ENCODE measurements at regions not wholly inside any gene's neighbourhood (a gene's known extent, or its start where the extent isn't known, plus 50 kb on each side); places are given as distances from the start of the nearest gene placed in this dataset.

GRCh38 chr6:137685798-137686375 lies 181.2 kb upstream of the TNFAIP3 start:
- no peak for TF ChIP-seq TEAD4 (IDR thresholded peaks at IDR 0.05)
- TF ChIP-seq TAF1 (IDR thresholded peaks at IDR 0.05; ENCODE audit: low read depth): no peak
- TF ChIP-seq MAX (IDR thresholded peaks at IDR 0.05): no peak
- no peak for TF ChIP-seq YY1 (IDR thresholded peaks at IDR 0.05; ENCODE audit: low read depth)
- TF ChIP-seq, protein P1, sequence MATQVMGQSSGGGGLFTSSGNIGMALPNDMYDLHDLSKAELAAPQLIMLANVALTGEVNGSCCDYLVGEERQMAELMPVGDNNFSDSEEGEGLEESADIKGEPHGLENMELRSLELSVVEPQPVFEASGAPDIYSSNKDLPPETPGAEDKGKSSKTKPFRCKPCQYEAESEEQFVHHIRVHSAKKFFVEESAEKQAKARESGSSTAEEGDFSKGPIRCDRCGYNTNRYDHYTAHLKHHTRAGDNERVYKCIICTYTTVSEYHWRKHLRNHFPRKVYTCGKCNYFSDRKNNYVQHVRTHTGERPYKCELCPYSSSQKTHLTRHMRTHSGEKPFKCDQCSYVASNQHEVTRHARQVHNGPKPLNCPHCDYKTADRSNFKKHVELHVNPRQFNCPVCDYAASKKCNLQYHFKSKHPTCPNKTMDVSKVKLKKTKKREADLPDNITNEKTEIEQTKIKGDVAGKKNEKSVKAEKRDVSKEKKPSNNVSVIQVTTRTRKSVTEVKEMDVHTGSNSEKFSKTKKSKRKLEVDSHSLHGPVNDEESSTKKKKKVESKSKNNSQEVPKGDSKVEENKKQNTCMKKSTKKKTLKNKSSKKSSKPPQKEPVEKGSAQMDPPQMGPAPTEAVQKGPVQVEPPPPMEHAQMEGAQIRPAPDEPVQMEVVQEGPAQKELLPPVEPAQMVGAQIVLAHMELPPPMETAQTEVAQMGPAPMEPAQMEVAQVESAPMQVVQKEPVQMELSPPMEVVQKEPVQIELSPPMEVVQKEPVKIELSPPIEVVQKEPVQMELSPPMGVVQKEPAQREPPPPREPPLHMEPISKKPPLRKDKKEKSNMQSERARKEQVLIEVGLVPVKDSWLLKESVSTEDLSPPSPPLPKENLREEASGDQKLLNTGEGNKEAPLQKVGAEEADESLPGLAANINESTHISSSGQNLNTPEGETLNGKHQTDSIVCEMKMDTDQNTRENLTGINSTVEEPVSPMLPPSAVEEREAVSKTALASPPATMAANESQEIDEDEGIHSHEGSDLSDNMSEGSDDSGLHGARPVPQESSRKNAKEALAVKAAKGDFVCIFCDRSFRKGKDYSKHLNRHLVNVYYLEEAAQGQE (IDR thresholded peaks at IDR 0.05; ENCODE audit: low read depth): no peak
- TF ChIP-seq RAD21 (IDR thresholded peaks at IDR 0.05; ENCODE audit: low read depth): no peak
- no peak for TF ChIP-seq EGR1 (IDR thresholded peaks at IDR 0.05)
- no peak for TF ChIP-seq EP300 (IDR thresholded peaks at IDR 0.05; ENCODE audit: borderline replicate concordance)
- TF ChIP-seq, protein P2, sequence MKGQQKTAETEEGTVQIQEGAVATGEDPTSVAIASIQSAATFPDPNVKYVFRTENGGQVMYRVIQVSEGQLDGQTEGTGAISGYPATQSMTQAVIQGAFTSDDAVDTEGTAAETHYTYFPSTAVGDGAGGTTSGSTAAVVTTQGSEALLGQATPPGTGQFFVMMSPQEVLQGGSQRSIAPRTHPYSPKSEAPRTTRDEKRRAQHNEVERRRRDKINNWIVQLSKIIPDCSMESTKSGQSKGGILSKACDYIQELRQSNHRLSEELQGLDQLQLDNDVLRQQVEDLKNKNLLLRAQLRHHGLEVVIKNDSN (IDR thresholded peaks at IDR 0.05): no peak
- no peak for TF ChIP-seq TCF12 (IDR thresholded peaks at IDR 0.05; ENCODE audit: low read depth)
- TF ChIP-seq CREB1 (IDR thresholded peaks at IDR 0.05; ENCODE audit: low read depth): no peak
- TF ChIP-seq CEBPB (IDR thresholded peaks at IDR 0.05): no peak
- no peak for TF ChIP-seq ZBTB7A (IDR thresholded peaks at IDR 0.05; ENCODE audit: low read depth)
- no peak for TF ChIP-seq NFIC (IDR thresholded peaks at IDR 0.05)
